ENCODE measurements at regions not wholly inside any gene's neighbourhood (a gene's known extent, or its start where the extent isn't known, plus 50 kb on each side); places are given as distances from the start of the nearest gene placed in this dataset.

DNA sequence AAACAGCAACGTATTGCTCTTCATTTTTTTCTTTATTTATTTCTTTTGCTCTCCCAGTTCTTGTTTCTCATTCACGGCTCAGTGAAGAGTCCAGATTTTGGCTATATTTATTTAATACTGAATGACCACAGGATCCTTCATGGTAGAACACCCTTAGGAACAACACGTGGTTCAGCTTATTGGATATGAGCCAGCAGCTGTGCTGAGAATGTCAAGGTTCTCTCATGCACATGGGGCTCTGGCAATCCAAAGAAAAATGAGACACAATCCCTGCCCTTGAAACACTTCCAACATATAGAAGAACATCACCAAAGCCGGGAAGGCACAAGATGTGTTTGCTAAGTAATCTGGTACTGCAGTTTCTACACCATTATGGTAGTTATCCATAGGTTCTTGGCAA lies 852.9 kb downstream of the SORCS1 start:
- no peaks in the 10 kb centered on the region for H4K20me1 ChIP-seq (ENCODE audit: low read depth, low read length)
- H3K9me3 ChIP-seq (ENCODE audit: insufficient read depth, low read length): no peaks in the 10 kb centered on the region
- no peak overlapping the region for H3K27ac ChIP-seq (ENCODE audit: low read depth, low read length)
- no peaks in the 10 kb centered on the region for H3K9me2 ChIP-seq (replicated peaks; ENCODE audit: insufficient read depth, low read length)
- H3K4me2 ChIP-seq (ENCODE audit: low read depth, low read length, poor library complexity, severe bottlenecking): no peak overlapping the region
- no peaks in the 10 kb centered on the region for H3K27me3 ChIP-seq (ENCODE audit: low read length)
- no peak overlapping the region for H3K9ac ChIP-seq (ENCODE audit: low read length)
- H3K79me2 ChIP-seq (ENCODE audit: insufficient read depth, low read length): no peaks in the 10 kb centered on the region
- H2AFZ ChIP-seq (ENCODE audit: low read depth, low read length, severe bottlenecking): no peak overlapping the region
- no peaks in the 10 kb centered on the region for H3K36me3 ChIP-seq (ENCODE audit: low read length)
- TF ChIP-seq EZH2phosphoT487 (conservative IDR thresholded peaks at IDR 0.05; ENCODE audit: low read length): no peak
- TF ChIP-seq, protein P1, sequence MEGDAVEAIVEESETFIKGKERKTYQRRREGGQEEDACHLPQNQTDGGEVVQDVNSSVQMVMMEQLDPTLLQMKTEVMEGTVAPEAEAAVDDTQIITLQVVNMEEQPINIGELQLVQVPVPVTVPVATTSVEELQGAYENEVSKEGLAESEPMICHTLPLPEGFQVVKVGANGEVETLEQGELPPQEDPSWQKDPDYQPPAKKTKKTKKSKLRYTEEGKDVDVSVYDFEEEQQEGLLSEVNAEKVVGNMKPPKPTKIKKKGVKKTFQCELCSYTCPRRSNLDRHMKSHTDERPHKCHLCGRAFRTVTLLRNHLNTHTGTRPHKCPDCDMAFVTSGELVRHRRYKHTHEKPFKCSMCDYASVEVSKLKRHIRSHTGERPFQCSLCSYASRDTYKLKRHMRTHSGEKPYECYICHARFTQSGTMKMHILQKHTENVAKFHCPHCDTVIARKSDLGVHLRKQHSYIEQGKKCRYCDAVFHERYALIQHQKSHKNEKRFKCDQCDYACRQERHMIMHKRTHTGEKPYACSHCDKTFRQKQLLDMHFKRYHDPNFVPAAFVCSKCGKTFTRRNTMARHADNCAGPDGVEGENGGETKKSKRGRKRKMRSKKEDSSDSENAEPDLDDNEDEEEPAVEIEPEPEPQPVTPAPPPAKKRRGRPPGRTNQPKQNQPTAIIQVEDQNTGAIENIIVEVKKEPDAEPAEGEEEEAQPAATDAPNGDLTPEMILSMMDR (IDR thresholded peaks at IDR 0.05; ENCODE audit: insufficient read depth, low read length, poor library complexity, severe bottlenecking): no peak
- no peak overlapping the region for H3K4me3 ChIP-seq (ENCODE audit: insufficient read depth, low read length, poor library complexity, severe bottlenecking)
- H3F3A ChIP-seq (ENCODE audit: insufficient read depth): no peaks in the 10 kb centered on the region

DNA sequence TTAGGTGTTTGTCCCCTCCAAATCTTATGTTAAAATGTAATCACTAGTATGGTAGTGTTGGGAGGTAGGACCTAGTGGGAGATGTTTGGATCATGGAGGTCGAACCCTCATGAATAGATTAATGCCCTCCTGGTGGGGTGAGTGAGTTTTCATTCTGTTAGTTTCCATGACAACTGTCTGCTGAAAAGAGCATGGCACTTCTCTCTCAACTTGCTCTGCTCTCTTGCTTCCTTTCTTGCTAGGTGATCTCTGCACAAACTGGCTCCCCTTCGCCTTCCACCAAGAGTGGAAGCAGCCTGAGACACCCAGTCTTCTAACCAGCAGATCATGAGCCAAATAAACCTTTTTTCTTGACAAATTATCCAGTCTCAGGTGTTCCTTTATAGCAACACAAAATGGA lies 853.9 kb downstream of the SORCS1 start:
- Histone ChIP-seq H2AFZ (ENCODE audit: low read depth, low read length, severe bottlenecking) (no peak overlapping the region), H3K27ac (ENCODE audit: low read depth, low read length) (no peak overlapping the region), H3K36me3 (ENCODE audit: low read length) (no peaks in the 10 kb centered on the region), H4K20me1 (ENCODE audit: low read depth, low read length) (no peaks in the 10 kb centered on the region), H3K9me3 (ENCODE audit: insufficient read depth, low read length) (no peaks in the 10 kb centered on the region), H3K4me3 (ENCODE audit: insufficient read depth, low read length, poor library complexity, severe bottlenecking) (no peak overlapping the region), H3K79me2 (ENCODE audit: insufficient read depth, low read length) (no peaks in the 10 kb centered on the region), H3K9ac (ENCODE audit: low read length) (no peak overlapping the region), H3K9me2 (replicated peaks; ENCODE audit: insufficient read depth, low read length) (no peaks in the 10 kb centered on the region), H3F3A (ENCODE audit: insufficient read depth) (no peaks in the 10 kb centered on the region), H3K4me2 (ENCODE audit: low read depth, low read length, poor library complexity, severe bottlenecking) (no peak overlapping the region), H3K27me3 (ENCODE audit: low read length) (no peaks in the 10 kb centered on the region)
- no peak for TF ChIP-seq EZH2phosphoT487 (conservative IDR thresholded peaks at IDR 0.05; ENCODE audit: low read length)
- TF ChIP-seq, protein P1 (IDR thresholded peaks at IDR 0.05; ENCODE audit: insufficient read depth, low read length, poor library complexity, severe bottlenecking): no peak

DNA sequence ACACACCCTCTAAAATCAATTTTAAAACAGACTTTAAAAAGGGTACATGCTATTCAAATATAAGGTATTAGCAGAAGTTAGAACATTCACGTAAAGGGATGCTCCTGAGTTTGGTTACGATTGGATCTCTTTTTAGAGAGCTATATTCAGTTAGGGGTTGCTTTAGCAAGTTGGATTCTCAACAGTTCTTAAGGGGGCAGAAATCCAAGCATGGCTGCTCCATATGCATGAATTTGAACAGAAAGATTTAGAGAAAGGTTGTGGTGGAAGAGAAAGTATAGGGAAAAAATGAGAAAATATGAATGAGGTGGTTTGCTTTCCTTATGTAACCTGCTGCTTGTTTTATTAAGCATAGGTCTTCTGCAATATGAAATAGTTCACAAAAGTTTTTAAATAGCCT lies 855.1 kb downstream of the SORCS1 start:
- TF ChIP-seq, protein P1 (IDR thresholded peaks at IDR 0.05; ENCODE audit: insufficient read depth, low read length, poor library complexity, severe bottlenecking): no peak
- TF ChIP-seq EZH2phosphoT487 (conservative IDR thresholded peaks at IDR 0.05; ENCODE audit: low read length): no peak
- Histone ChIP-seq H3K79me2 (ENCODE audit: insufficient read depth, low read length) (no peaks in the 10 kb centered on the region), H3K36me3 (ENCODE audit: low read length) (no peaks in the 10 kb centered on the region), H3K4me2 (ENCODE audit: low read depth, low read length, poor library complexity, severe bottlenecking) (no peak overlapping the region), H3K27ac (ENCODE audit: low read depth, low read length) (no peak overlapping the region), H4K20me1 (ENCODE audit: low read depth, low read length) (no peaks in the 10 kb centered on the region), H2AFZ (ENCODE audit: low read depth, low read length, severe bottlenecking) (no peak overlapping the region), H3K9me3 (ENCODE audit: insufficient read depth, low read length) (no peaks in the 10 kb centered on the region), H3F3A (ENCODE audit: insufficient read depth) (no peaks in the 10 kb centered on the region), H3K4me3 (ENCODE audit: insufficient read depth, low read length, poor library complexity, severe bottlenecking) (no peak overlapping the region), H3K9me2 (replicated peaks; ENCODE audit: insufficient read depth, low read length) (no peaks in the 10 kb centered on the region), H3K27me3 (ENCODE audit: low read length) (no peaks in the 10 kb centered on the region), H3K9ac (ENCODE audit: low read length) (no peak overlapping the region)
